HG03108 (cell line): ENCODE measurements at regions not wholly inside any gene's neighbourhood (a gene's known extent, or its start where the extent isn't known, plus 50 kb on each side); places are given as distances from the start of the nearest gene placed in this dataset.
A peak's percentile ranks its signal among the peaks of the same experiment; 100 is the strongest.

Experiments
- ATAC-seq: cut with Tn5 transposase; IDR thresholded peaks from one replicate; pipeline ENCODE4 v1.9.1; 2021; ENCODE audit warnings: moderate library complexity; ENCODE audit not compliant: unreplicated experiment

DNA sequence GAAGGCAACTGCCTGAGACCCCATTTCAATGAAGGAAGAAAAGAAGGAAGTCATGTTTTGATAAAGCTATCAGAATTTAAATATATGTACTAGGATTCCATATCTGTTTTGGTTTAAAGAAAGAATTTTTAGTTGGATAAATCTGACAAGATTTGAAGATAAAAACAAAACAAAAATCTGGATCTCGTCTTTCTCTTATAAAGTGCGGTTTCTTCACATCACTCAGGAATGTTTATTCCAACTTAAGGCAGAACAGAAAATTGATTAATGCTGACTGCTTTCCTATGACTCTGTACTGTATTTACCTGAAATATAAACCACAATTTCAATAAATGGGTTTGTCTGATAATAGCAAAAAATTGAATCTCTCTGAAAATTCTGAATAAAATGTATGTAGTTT lies 439.7 kb downstream of the RFPL4B start:
- no peak for ATAC-seq

DNA sequence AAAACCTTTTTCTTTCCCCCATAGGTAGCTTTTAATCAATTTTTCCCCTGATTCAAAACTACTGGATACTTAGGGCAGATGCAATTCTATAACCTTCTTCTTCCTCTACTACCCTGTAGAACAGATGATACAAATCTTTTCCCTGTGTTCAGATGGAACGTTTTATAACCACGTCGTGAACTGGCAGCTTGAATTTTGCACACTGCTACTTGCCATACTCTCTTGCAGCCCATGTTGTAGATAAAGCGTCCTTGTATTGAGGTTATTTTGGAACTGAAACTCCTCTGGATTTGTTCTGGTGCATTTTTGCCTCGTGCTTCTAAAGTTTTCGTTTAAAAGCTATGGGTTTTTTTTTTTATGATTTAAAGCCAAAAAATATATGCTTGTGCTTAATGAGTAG lies 440.2 kb downstream of the RFPL4B start:
- no peak for ATAC-seq

DNA sequence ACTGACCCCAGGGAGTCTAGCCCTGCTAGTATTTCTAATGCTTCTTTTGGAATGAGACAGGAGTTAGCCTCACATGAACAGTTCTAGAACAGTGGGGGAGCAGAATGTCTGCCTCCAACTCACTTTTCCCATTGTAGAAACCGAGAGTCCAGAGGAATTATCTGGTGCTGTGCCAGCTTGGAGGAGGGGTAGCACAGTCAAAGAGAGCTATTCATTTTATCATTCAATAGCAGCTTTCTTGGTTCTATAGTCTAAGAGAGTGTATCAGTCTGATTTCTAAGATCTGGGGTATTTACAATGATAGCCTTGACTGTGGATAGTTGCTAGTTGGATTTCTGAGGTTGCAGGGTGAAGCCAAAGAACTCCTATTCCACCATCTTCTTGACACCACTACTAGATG lies 448.2 kb downstream of the RFPL4B start:
- no peak for ATAC-seq

DNA sequence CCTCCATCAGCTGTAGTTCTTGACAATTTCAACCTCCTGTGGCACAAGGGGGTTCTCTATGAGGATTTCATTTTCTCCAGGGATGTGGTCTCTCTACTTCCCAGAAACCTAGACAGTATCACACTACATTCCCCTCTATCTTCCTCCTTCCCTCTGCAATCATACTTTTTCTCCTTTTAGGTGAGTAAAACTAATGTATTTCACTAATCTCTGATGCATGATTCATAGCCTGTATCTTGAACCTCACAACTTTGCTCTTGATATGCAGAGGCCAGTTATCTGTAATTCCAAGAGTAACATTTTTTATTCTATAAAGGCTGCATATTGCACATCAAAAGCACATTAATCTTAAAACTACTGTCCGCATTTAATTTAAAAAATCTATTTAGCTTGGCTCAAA lies 449.6 kb downstream of the RFPL4B start:
- ATAC-seq: no peak

DNA sequence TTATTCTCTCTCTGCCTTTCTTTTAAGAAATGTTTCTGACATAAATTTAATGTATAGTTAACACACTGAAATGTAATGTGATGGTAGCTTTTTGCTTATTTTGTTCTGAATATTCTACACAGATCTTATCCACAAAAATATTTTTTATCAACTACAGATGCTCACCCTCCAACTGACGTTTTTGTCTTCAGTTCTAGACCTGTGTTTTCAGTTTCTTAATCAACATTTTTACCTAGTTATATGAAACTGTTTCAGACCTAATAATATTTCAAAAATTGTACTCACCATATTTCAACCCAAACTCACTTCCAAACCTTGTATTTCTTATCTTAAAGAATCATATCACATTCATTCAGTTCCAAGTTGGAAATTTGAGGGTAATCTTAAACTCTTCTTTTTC lies 452.8 kb downstream of the RFPL4B start:
- no peak for ATAC-seq

DNA sequence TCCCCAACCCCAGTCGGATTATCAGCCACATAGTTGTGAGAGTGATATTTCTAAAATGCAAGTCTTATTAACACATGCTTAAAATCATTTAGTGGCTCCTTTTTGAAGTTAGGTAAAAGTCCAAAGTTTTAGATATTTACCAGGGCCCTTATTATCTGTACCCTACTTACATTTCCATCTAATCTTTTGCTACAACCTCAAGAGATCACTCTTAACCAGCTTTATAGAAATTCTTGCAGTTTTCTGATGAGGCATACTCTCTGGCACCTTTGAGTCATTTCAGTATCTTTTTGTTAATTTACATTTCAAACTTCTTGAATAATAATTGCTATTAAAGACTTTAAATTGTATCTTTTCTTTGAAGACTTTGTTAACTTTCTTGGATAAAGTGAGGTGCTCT lies 453.3 kb downstream of the RFPL4B start:
- no peak for ATAC-seq

DNA sequence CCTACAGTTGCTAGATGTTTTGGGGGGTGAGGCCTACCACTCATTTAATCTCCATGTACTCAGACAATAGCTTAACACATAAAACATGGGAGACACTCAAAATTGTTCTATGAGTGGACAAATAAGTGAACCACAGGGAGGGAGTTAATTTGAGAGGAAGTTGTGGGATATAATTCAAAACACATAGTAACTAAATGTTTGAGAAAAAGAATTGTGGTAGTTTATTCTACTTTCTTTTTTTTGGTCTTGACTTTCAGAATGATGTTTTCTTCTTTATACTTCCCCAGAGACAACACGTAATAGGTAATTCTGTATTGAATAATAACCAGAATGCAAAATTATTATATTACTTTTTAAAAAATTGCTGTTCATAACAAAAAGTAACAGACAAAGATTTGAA lies 453.8 kb downstream of the RFPL4B start:
- no peak for ATAC-seq

DNA sequence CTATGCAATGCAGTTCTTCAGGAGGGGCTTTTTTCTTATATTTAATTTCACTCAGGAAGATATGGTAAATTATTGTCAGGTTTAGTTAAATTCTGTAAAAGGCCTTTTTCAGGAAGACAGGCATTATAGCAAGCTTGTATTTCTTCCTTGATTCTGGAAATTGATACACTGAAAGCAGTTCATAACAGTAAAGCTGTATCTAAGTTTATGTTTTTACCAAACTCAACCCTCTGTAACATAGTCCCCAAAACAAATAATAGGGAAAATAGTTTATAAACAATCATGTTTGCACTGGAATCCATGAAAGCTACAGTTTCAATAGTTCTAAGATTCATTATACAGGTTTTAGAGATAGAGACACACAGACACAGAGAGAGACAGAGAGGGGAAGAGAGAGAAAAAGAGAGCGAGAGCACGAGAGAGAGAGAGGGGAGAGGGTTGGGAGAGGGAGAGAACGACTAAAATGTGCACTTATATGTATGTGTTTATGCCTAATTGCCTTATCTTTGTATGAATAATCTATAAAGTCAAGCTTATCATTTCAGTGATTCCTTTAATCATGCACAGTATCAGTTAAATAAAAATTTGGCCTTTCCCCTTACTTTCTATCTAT lies 454.4 kb downstream of the RFPL4B start:
- no peak for ATAC-seq

DNA sequence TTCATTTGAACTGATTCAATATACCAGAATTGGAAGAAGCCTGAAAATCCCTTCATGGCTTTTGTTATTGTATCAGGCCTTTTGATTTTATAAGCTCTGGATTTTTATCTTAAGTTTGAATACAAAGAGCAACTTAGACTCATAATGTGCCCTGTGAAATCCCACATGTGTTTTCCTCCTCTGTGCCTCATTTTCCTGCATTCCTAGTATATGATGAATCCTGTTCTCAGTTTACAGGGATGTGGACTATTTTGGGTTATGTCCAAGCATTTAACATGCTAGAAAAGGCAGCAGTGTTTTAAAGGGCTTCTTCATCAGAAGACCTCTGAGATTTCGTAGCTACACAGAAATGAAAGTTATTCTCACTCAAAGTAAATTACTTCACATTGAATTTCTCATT lies 455.0 kb downstream of the RFPL4B start:
- ATAC-seq: no peak

DNA sequence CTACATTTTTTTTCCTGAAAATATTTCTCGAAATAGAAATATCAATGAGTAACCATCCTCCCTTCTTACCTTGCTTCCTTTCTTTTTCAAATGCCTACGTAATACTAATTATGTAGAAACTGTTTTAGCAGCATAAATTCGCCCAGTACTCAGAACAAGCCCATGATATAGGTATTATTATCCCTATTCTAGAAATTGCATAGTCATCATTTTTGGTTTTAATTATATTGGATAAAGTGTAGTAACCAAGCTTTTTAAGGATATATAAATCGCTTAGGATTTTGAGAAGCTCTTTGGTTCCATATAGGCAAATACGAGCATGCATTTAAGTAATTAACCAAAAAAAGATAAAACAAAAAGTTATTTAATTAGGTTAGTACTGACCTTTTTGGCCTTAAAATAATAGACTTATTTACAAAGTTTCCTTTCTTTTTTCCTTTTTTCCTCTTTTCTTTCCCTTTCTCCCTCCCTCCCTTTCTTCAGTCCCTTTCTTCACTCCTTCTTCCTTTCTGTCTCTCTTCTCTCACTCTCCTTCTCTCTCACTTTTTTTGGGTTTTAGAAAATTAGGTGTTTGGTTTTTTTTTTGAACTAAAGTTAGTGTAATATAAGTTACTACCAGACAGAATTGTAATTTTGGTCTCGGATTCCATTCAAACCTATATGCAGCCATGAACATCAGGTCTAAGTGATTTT lies 457.7 kb downstream of the RFPL4B start:
- no peak for ATAC-seq

DNA sequence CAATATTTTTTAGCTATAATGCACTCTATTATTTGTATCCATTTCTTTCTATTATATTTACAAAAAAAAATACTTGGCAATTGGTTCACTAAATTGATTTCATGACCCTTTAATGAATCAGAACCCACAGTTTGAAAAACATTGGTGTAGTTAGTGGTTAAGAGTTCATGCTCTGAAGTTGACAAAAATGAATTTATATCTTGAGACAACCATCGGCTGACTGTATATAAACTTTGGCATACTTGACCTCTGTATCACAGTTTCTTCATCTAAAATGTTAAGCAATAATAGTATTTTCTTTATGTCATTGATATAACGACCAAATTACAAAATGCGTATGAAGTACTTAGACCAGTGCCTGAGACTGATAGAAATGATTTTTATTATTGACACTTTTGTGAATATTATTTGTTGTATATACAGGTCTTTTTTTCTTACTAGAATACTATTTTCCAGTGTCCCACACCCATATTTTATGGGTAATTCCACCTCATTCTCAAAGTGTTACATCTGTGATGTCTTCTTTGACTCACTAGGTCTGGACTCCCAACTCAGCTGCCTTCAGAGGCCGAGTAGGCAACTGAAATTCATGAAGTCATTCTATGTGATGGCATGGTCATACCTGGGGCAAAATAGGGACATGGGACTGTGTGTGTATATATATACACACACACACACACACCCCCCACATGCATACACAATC lies 459.2 kb downstream of the RFPL4B start:
- no peak for ATAC-seq

DNA sequence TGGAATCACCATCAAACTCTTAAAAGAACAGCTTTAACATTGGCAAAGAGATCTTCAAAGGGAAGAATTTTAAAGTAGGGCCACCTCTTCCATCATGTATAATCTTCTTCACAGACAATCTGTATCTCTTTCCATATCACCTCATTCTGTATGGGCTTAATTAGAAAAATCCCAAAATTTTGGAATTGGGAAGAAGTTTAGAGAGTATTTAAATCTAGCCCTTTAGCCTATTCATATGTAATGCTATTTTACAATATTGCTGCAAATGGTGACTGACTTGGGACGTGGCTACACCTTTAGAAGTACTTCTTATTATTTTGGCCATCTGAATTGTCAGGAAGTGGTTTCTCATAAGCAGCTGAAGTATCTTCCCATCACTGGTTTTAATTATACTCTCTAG lies 474.3 kb downstream of the RFPL4B start:
- ATAC-seq: no peak

DNA sequence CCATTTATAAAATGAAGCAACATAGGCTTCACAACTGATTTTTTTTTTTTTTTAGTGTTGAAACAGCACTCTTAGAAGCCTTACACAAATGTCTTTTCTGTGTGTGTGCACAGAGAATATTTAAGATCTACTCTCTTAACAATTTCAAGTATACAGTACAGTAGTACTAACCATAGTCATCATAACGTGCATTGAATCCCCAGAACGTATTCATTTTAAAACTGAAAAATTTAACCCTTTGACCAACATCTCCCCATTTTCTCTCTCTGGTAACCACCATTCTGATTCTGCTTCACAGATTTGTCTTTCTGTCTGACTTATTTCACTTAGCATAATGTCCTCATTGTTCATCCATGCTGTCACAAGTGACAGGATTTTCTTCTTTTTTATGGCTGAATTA lies 475.6 kb downstream of the RFPL4B start:
- no peak for ATAC-seq

DNA sequence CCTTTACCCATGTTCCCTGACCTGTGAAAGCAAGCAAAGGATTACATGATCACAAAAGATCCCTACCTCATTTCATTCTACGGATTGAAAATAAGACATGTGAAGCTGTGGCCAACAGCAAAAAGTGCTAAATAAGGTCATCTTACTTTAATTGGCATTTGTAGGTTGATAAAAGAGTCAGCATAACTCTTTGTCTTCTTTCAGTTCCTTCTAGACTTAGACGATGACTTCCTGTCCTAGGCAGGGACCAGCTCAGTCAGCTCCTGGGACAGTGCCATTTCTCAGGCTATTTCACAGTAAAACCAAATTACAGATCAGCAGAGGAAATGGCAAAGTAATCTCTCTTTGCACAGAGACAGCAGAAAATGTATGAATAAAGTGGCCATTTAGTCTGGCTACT lies 480.7 kb downstream of the RFPL4B start:
- ATAC-seq: peak; percentile 87

DNA sequence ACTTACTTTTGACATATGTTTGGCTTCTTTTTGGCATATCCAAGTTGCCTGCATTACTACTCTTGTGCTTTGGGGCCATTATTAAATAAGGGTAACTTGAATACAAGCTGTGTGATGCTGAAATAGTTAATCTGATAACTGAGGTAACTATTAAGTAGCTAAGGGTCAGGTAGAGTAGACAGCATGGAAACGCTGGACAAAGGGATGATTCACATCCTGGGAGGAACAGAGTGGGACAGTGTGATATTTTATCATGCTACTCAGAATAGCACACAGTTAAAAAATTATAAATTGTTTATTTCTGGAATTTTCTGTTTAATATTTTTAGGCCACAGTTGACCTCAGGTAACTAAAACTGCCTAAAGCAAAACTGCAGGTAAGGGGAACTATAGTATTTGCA lies 483.9 kb downstream of the RFPL4B start:
- no peak for ATAC-seq

DNA sequence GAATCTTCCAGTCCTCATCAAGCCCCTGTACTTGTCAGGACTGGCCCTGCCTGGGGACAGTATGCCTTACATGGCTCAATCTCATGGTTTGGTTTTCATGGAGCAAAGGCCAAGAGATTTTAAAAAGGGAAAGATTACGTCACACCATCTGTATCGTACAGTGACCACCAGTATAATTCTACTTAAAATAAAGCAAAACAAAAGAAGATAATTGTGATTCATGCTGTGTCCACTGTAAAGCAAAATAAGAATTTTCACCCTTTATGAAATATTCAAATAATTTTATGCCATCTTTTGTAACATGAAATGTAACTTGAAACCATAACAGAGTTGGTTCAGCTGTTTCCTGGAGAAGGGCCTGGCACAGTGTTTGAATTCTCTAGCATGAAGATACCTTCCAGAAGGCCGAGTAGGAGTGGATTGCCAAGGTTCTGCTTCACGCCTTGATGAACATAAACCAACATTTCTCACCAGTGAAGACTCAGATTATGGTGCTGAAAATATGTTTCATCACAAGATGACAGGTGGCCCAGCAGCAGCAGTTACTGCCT lies 486.5 kb downstream of the RFPL4B start:
- no peak for ATAC-seq

DNA sequence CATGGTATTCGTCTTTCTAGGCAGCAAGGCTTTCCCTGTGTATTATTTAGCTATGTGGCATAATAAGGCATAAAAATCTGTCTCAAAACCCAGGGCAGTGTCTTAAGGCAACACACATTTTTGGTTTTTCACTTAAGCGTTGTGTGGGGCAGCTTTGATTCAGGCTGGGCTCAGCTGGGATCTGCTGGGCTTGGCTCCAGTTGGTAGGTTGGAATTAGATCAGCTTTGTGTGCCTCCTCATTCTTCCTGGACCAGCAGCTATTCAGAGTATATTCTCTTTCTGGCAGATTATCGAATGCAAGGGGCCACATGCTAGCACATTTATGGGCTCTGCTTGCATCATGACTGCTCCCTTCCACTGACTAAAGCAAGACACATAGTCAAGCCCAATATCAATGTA lies 487.9 kb downstream of the RFPL4B start:
- no peak for ATAC-seq

DNA sequence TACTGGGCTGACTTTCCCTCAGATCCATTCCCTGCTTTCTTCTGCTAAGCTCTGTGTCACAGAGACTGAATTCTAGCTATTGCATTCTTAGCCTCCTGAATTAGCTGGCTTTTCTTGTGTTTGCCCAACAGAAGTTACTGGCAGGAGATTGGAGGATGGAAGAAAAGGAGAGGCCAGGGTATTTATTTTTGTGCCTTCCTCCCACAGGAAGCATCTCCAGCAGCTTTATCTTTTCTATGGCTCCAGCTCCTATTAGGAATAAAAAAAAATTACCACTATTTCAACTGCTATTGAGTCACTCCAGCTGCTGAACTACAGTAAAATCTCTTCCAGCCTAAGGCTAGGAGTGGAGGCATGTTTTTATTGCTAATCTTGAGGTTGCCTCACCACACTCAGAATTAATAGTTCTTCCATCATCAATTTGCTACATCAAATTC lies 492.4 kb downstream of the RFPL4B start:
- ATAC-seq: no peak

DNA sequence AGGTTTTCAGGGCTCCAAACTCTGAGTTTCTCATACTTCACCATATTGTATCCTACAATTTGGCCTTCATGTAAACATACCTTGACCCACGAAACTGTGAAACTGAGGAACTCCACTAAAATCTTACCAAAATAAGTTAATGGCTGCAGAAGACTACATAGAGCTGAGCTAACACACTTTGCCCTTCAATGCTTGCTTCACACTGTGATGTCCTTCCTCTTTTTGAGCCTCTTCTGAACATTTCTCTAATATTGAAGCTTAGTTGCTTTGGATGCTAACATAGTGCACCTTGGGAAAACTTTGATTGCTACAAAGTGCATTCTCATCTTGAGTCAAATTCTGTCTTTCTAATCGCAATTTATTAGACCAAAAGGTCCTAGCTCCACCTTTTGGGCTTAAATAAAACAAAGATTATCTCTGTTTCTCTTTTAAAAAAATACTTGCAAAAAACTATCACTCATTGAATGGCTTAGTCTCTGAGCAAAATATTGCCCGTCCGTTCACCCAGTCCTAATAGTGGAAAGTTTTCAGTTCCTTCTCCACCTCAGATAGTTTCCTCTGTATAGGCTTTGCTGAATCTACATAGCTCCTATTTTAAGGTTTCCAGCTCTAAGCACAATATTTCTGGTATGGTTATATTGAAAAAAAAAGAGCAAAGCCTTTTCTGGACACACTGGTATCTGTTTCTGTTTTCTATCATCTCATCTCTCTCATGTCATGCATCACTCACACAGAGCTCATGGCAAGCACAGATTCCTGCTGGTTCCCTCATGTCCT lies 494.6 kb downstream of the RFPL4B start:
- ATAC-seq: no peak

DNA sequence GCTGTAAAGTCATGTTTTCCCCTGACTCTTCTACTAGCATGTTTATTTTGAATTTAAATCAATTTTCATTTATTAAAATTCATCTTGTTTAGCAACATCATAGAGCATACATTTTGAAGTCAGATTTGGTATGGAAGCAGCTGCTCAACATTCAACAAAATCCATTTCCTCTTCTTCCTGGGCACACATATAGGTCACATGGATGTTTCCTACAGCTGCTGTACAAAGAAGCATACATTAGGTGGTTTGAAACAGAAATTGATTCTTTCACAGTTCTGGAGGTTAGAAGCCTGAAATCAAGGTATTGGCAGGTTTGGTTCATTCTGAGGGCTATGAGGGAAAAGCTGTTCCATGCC lies 495.2 kb downstream of the RFPL4B start:
- no peak for ATAC-seq

DNA sequence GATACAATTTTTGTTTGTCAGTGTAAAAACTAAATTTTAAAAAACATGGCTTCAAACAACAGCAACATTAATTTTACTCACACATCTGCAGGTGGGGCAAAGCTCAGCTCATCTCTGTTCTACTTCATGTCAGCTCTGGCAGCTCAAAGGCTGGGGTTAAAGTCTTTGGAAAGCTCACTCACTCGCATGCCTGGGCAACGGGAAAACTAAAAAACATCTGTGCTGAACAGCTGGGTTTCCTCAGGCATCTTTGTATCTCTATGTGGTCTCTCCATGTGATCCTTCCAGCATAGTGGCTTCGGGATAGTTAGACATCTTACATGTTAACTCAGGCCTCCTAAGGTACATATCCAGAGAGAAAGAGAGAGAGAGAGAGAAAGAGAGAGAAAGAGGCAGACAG lies 499.6 kb downstream of the RFPL4B start:
- ATAC-seq: no peak
